H9 (cell line): ENCODE measurements at regions not wholly inside any gene's neighbourhood (a gene's known extent, or its start where the extent isn't known, plus 50 kb on each side); places are given as distances from the start of the nearest gene placed in this dataset.

Source experiments
- DNase-seq: peaks from one replicate; pipeline ENCODE4 v3.0.0-alpha.2; 2017
- H2AFZ ChIP-seq: one replicate; pipeline ENCODE4 v1.6.1; 2013; ENCODE audit warnings: mild to moderate bottlenecking, low read length, control low read depth, moderate library complexity
- H2AK5ac ChIP-seq: 2 replicates; pipeline ENCODE4 v1.6.1; 2013; ENCODE audit warnings: low read length, control low read depth, mixed read lengths; ENCODE audit not compliant: insufficient read length
- H2BK120ac ChIP-seq: one replicate; pipeline ENCODE4 v1.6.1; 2013; ENCODE audit warnings: low read depth, mild to moderate bottlenecking, low read length, control low read depth, inconsistent platforms; ENCODE audit not compliant: poor library complexity, severe bottlenecking
- H2BK12ac ChIP-seq: 2 replicates; pipeline ENCODE4 v1.6.1; 2013; ENCODE audit warnings: low read length, control low read depth, mixed read lengths, low read depth; ENCODE audit not compliant: insufficient read length
- H2BK15ac ChIP-seq: 2 replicates; pipeline ENCODE4 v1.6.1; 2013; ENCODE audit warnings: low read depth, low read length, control low read depth
- H2BK20ac ChIP-seq: one replicate; pipeline ENCODE4 v1.6.1; 2013; ENCODE audit warnings: low read depth, mild to moderate bottlenecking, low read length, control low read depth, inconsistent platforms; ENCODE audit not compliant: poor library complexity, severe bottlenecking
- H2BK5ac ChIP-seq: 2 replicates; pipeline ENCODE4 v1.6.1; 2013; ENCODE audit warnings: low read length, control low read depth, mixed read lengths; ENCODE audit not compliant: insufficient read length
- H3K14ac ChIP-seq: 2 replicates; pipeline ENCODE4 v1.6.1; 2013; ENCODE audit warnings: low read length, control low read depth; ENCODE audit not compliant: insufficient read depth
- H3K18ac ChIP-seq: 2 replicates; pipeline ENCODE4 v1.6.1; 2013; ENCODE audit warnings: low read depth, mild to moderate bottlenecking, mixed read lengths, low read length, control low read depth; ENCODE audit not compliant: insufficient read length
- H3K23ac ChIP-seq: 2 replicates; pipeline ENCODE4 v1.6.1; 2013; ENCODE audit warnings: low read length, control low read depth, mixed read lengths, low read depth; ENCODE audit not compliant: insufficient read length
- H3K23me2 ChIP-seq: 2 replicates; pipeline ENCODE4 v1.6.1; 2013; ENCODE audit warnings: low read depth, mild to moderate bottlenecking, mixed read lengths, low read length, control low read depth; ENCODE audit not compliant: insufficient read length, poor library complexity, severe bottlenecking
- H3K27ac ChIP-seq: 2 replicates; pipeline ENCODE4 v1.5.1; 2013; ENCODE audit warnings: low read length, control low read depth, mixed read lengths, low read depth; ENCODE audit not compliant: insufficient read length
- H3K27me3 ChIP-seq: 2 replicates; pipeline ENCODE4 v1.6.1; 2013; ENCODE audit warnings: low read length, control low read depth, inconsistent platforms; ENCODE audit not compliant: insufficient read depth
- H3K4ac ChIP-seq: 2 replicates; pipeline ENCODE4 v1.6.1; 2013; ENCODE audit warnings: low read depth, mild to moderate bottlenecking, control low read depth, inconsistent platforms, low read length, moderate library complexity
- H3K4me1 ChIP-seq: 2 replicates; pipeline ENCODE4 v1.6.1; 2013; ENCODE audit warnings: low read length, control low read depth, inconsistent platforms; ENCODE audit not compliant: insufficient read depth
- H3K4me2 ChIP-seq: 2 replicates; pipeline ENCODE4 v1.6.1; 2013; ENCODE audit warnings: low read length, control low read depth, mixed read lengths; ENCODE audit not compliant: insufficient read length, insufficient read depth
- H3K56ac ChIP-seq: 2 replicates; pipeline ENCODE4 v1.6.1; 2013; ENCODE audit warnings: low read depth, mild to moderate bottlenecking, mixed read lengths, low read length, control low read depth; ENCODE audit not compliant: insufficient read length
- H3K79me1 ChIP-seq: 2 replicates; pipeline ENCODE4 v1.6.1; 2013; ENCODE audit warnings: low read depth, mild to moderate bottlenecking, moderate library complexity, low read length, control low read depth, inconsistent platforms; ENCODE audit not compliant: insufficient read depth, poor library complexity, severe bottlenecking
- H3K79me2 ChIP-seq: 2 replicates; pipeline ENCODE4 v1.6.1; 2013; ENCODE audit warnings: low read length, control low read depth, inconsistent platforms; ENCODE audit not compliant: insufficient read depth
- H3K9ac ChIP-seq: 2 replicates; pipeline ENCODE4 v1.6.1; 2013; ENCODE audit warnings: low read length, control low read depth, mixed read lengths; ENCODE audit not compliant: insufficient read length; ENCODE audit errors: extremely low read depth
- H3K9me3 ChIP-seq: one replicate; pipeline ENCODE4 v1.6.1; 2013; ENCODE audit warnings: low read depth, low read length, inconsistent platforms; ENCODE audit not compliant: control insufficient read depth
- H3T11ph ChIP-seq: one replicate; pipeline ENCODE4 v1.6.1; 2013; ENCODE audit warnings: mild to moderate bottlenecking, low read length, control low read depth, inconsistent platforms
- H4K20me1 ChIP-seq: one replicate; pipeline ENCODE4 v1.6.1; 2013; ENCODE audit not compliant: control insufficient read depth, insufficient read length, insufficient read depth
- H4K5ac ChIP-seq: 2 replicates; pipeline ENCODE4 v1.6.1; 2013; ENCODE audit warnings: low read depth, mild to moderate bottlenecking, mixed read lengths, low read length, control low read depth; ENCODE audit not compliant: insufficient read length
- H4K8ac ChIP-seq: replicated peaks from 2 replicates; pipeline ENCODE4 v1.6.1; 2013; ENCODE audit warnings: low read length, control low read depth, mixed read lengths, low read depth; ENCODE audit not compliant: insufficient read length
- H4K91ac ChIP-seq: 2 replicates; pipeline ENCODE4 v1.6.1; 2013; ENCODE audit warnings: low read depth, mild to moderate bottlenecking, moderate library complexity, mixed read lengths, low read length, control low read depth; ENCODE audit not compliant: insufficient read length
- H3K27ac Mint-ChIP-seq, 3 experiments: 2 replicates in 2 of 3; 3 replicates in 1 of 3; pipeline ENCODE4 v1.8.0; 2020 to 2021; ENCODE audit warnings: mixed read lengths in 3 of 3, mild to moderate bottlenecking in 1 of 3, moderate library complexity in 1 of 3
- H3K27me3 Mint-ChIP-seq: 2 replicates; pipeline ENCODE4 v1.8.0; 2021; ENCODE audit warnings: low read depth, mild to moderate bottlenecking, moderate library complexity, mixed read lengths
- H3K36me3 Mint-ChIP-seq, 3 experiments: 2 replicates in 2 of 3; 3 replicates in 1 of 3; pipeline ENCODE4 v1.8.0; 2020 to 2021; ENCODE audit warnings: low read depth in 3 of 3, mixed read lengths in 3 of 3; ENCODE audit not compliant: insufficient read depth in 1 of 3
- H3K4me1 Mint-ChIP-seq, 2 experiments: 2 replicates each; pipeline ENCODE4 v1.8.0; 2020; ENCODE audit warnings: mixed read lengths in 2 of 2
- H3K4me3 Mint-ChIP-seq, 2 experiments: 2 replicates in 1 of 2; 3 replicates in 1 of 2; pipeline ENCODE4 v1.8.0; 2020 to 2021; ENCODE audit warnings: mild to moderate bottlenecking in 2 of 2, mixed read lengths in 2 of 2, moderate library complexity in 1 of 2
- H3K9me3 Mint-ChIP-seq, 2 experiments: 2 replicates in 1 of 2; 3 replicates in 1 of 2; pipeline ENCODE4 v1.8.0; 2020; ENCODE audit warnings: mild to moderate bottlenecking in 2 of 2, mixed read lengths in 2 of 2, moderate library complexity in 1 of 2
- CTCF ChIP-seq: fragments of 200-600 bp; sonication (generic); conservative IDR thresholded peaks from 3 replicates; pipeline ENCODE4 v1.8.0; 2021; ENCODE audit warnings: antibody characterized with exemption, mild to moderate bottlenecking
- WGBS: extraction: QIAGEN DNeasy Blood & Tissue Kit; methylation state at CpG from one replicate; pipeline ENCODE4 v1.1.7; 2013; ENCODE audit warnings: missing lambda C conversion rate, low lambda C conversion rate, mixed read lengths; ENCODE audit not compliant: insufficient read length; ENCODE audit errors: extremely low coverage; 5-methylcytosine and 5-hydroxymethylcytosine counted together

GRCh38 chr1:58882322-58882948, 98.6 kb upstream of the JUN start:
- Mint-ChIP-seq H3K36me3 (no peaks in the 10 kb centered on the region), H3K27ac (no peak overlapping the region), H3K4me3 (no peak overlapping the region), H3K27me3 (peaks cover 11% of the 10 kb centered on the region), H3K4me1 (peaks cover 5 to 9% of the 10 kb centered on the region in 2 experiments), H3K9me3 (no peaks in the 10 kb centered on the region)
- no peaks in the 10 kb centered on the region for H3K9me3 ChIP-seq
- no CpG with 5 or more reads among the region's 12 CpGs for WGBS
- no peak overlapping the region for H2BK15ac ChIP-seq
- H2BK120ac ChIP-seq: no peak overlapping the region
- no peak overlapping the region for H2AK5ac ChIP-seq
- H4K91ac ChIP-seq: no peak overlapping the region
- no peak overlapping the region for H3K23ac ChIP-seq
- no peak overlapping the region for H4K8ac ChIP-seq
- no peak overlapping the region for H2BK12ac ChIP-seq
- no peak overlapping the region for H3K27ac ChIP-seq
- no peak overlapping the region for H3K4ac ChIP-seq
- no peak overlapping the region for H3K9ac ChIP-seq
- no peaks in the 10 kb centered on the region for H4K20me1 ChIP-seq
- no peak overlapping the region for H2BK5ac ChIP-seq
- no peaks in the 10 kb centered on the region for H3K27me3 ChIP-seq
- no peaks in the 10 kb centered on the region for H3K23me2 ChIP-seq
- H3T11ph ChIP-seq: no peak overlapping the region
- no peak overlapping the region for H2AFZ ChIP-seq
- no peak overlapping the region for H2BK20ac ChIP-seq
- H3K4me1 ChIP-seq: peaks cover 2% of the 10 kb centered on the region; the same call in 1 of the 2 replicates
- TF ChIP-seq CTCF: no peak
- no peak overlapping the region for H3K4me2 ChIP-seq
- H3K56ac ChIP-seq: no peak overlapping the region
- no peaks in the 10 kb centered on the region for H3K79me2 ChIP-seq
- H3K79me1 ChIP-seq: no peaks in the 10 kb centered on the region
- H4K5ac ChIP-seq: no peak overlapping the region
- H3K18ac ChIP-seq: no peak overlapping the region
- no peak for DNase-seq
- H3K14ac ChIP-seq: no peak overlapping the region
